HCT116 (cell line): ENCODE measurements at regions not wholly inside any gene's neighbourhood (a gene's known extent, or its start where the extent isn't known, plus 50 kb on each side); places are given as distances from the start of the nearest gene placed in this dataset.

ENCODE experiments used
- ATAC-seq: fragments of 200-7000 bp; cut with Tn5 transposase; 2 replicates; pipeline ENCODE4 v1.9.1; 2020; ENCODE audit warnings: mild to moderate bottlenecking, moderate library complexity
- BruUV-seq: library from RNA; stranded (reverse); fragments of 400-500 nt; replicated peaks from 2 replicates; lab custom pipeline; 2021; lab: Mats Ljungman, UMichigan
- CTCF ChIA-PET: fragments of 300-600 bp; sonication (Branson Sonifier 250); formaldehyde crosslinking; loops from one replicate; lab custom pipeline; 2021; ENCODE audit warnings: antibody characterized with exemption; lab: Charles Lee
- POLR2A ChIA-PET: fragments of 300-600, 350-600 bp; sonication (Branson Sonifier 250); formaldehyde crosslinking; loops from one replicate; lab custom pipeline; 2021; ENCODE audit warnings: antibody characterized with exemption; lab: Charles Lee
- RAD21 ChIA-PET, 2 experiments: fragments of 300-600 bp; sonication (Branson Sonifier 250); formaldehyde crosslinking; loops; one replicate each; lab custom pipeline; 2023; ENCODE audit warnings: low total read pairs in 2 of 2; ENCODE audit not compliant: uncharacterized antibody in 2 of 2, unreplicated experiment in 2 of 2, low non-redundant PET in 1 of 2; lab: Charles Lee
- DNase-seq: peaks from one replicate; pipeline ENCODE4 v3.0.0-alpha.2; 2010; ENCODE audit warnings: low read depth, low spot score
- H2AFZ ChIP-seq: fragments of 200-600 bp; shearing (Covaris generic), sonication (generic); 2 replicates; pipeline ENCODE4 v1.6.1; 2017; ENCODE audit warnings: low read depth, mixed run types, mixed read lengths, antibody characterized with exemption, low read length; ENCODE audit not compliant: poor library complexity, severe bottlenecking
- H3K27ac ChIP-seq: 2 replicates; pipeline ENCODE4 v1.5.1; 2012; ENCODE audit warnings: low read depth, low read length
- H3K27me3 ChIP-seq: fragments of 200-600 bp; sonication (generic); 2 replicates; pipeline ENCODE4 v1.6.1; 2016; ENCODE audit warnings: mixed run types, low read length, mixed read lengths; ENCODE audit not compliant: insufficient read depth
- H3K36me3 ChIP-seq, 2 experiments: fragments of 200-500 bp in 1 of 2; fragments of 200-600 bp in 1 of 2; sonication (Bioruptor generic) in 1 of 2; sonication (generic) in 1 of 2; 2 replicates each; pipeline versions ENCODE4 v1.5.1 to v1.6.1; 2014 to 2016; ENCODE audit warnings: low read length in 2 of 2, inconsistent platforms in 1 of 2, mixed read lengths in 1 of 2, mixed run types in 1 of 2; ENCODE audit not compliant: insufficient read depth in 2 of 2, control insufficient read depth in 1 of 2
- H3K4me1 ChIP-seq, 2 experiments: fragments of 200-600 bp in 1 of 2; sonication (generic) in 1 of 2; 2 replicates each; pipeline versions ENCODE4 v1.5.1 to v1.6.1; 2012 to 2017; ENCODE audit warnings: low read length in 2 of 2, inconsistent platforms in 1 of 2, mild to moderate bottlenecking in 1 of 2, mixed read lengths in 1 of 2, mixed run types in 1 of 2, moderate library complexity in 1 of 2; ENCODE audit not compliant: insufficient read depth in 2 of 2, control insufficient read depth in 1 of 2
- H3K4me2 ChIP-seq: fragments of 200-600 bp; sonication (generic); 2 replicates; pipeline ENCODE4 v1.6.1; 2017; ENCODE audit warnings: mixed run types, low read length, mixed read lengths
- H3K4me3 ChIP-seq, 2 experiments: fragments of 200-600 bp in 1 of 2; sonication (generic) in 1 of 2; replicated peaks in 1 of 2; 2 replicates each; pipeline ENCODE4 v1.5.1; 2011 to 2016; ENCODE audit warnings: low read length in 2 of 2, control low read depth in 1 of 2, low read depth in 1 of 2, mild to moderate bottlenecking in 1 of 2, mixed read lengths in 1 of 2, mixed run types in 1 of 2
- H3K79me2 ChIP-seq: fragments of 200-600 bp; sonication (generic); 2 replicates; pipeline ENCODE4 v1.6.1; 2017; ENCODE audit warnings: mild to moderate bottlenecking, mixed run types, low read length, moderate library complexity, mixed read lengths; ENCODE audit not compliant: insufficient read depth
- H3K9ac ChIP-seq: fragments of 200-600 bp; sonication (generic); 2 replicates; pipeline ENCODE4 v1.6.1; 2016; ENCODE audit warnings: low read length, mixed read lengths
- H3K9me2 ChIP-seq: fragments of 200-600 bp; sonication (generic), shearing (Covaris generic); 2 replicates; pipeline ENCODE4 v1.6.1; 2017; ENCODE audit warnings: mixed run types, mild to moderate bottlenecking, moderate library complexity; ENCODE audit not compliant: insufficient read depth
- H3K9me3 ChIP-seq, 2 experiments: fragments of 200-500 bp in 1 of 2; fragments of 200-600 bp in 1 of 2; sonication (Bioruptor generic) in 1 of 2; sonication (generic) in 1 of 2; 2 replicates each; pipeline ENCODE4 v1.6.1; 2014 to 2017; ENCODE audit warnings: low read length in 2 of 2, mixed read lengths in 2 of 2, inconsistent platforms in 1 of 2, low read depth in 1 of 2, mild to moderate bottlenecking in 1 of 2, mixed run types in 1 of 2, moderate library complexity in 1 of 2; ENCODE audit not compliant: control insufficient read depth in 1 of 2, insufficient read depth in 1 of 2
- H4K20me1 ChIP-seq: fragments of 200-600 bp; sonication (generic), shearing (Covaris generic); 2 replicates; pipeline ENCODE4 v1.6.1; 2017; ENCODE audit warnings: mixed run types, mild to moderate bottlenecking, moderate library complexity; ENCODE audit not compliant: insufficient read depth
- ELF1 ChIP-seq: IDR thresholded peaks from 2 replicates; pipeline ENCODE4 v1.6.1; 2012; ENCODE audit warnings: low read depth, borderline replicate concordance
- REST ChIP-seq: IDR thresholded peaks from 2 replicates; pipeline ENCODE4 v1.6.1; 2012; ENCODE audit warnings: low read depth
- SIN3A ChIP-seq: IDR thresholded peaks from 2 replicates; pipeline ENCODE4 v1.6.1; 2012; ENCODE audit warnings: low read depth
- SP1 ChIP-seq: IDR thresholded peaks from 2 replicates; pipeline ENCODE4 v1.6.1; 2012; ENCODE audit warnings: low read depth
- TCF7L2 ChIP-seq: IDR thresholded peaks from 2 replicates; pipeline ENCODE4 v1.7.0; 2011; ENCODE audit warnings: borderline replicate concordance, inconsistent platforms; ENCODE audit not compliant: insufficient read depth, insufficient read length; ENCODE audit errors: extremely low read depth
- ZNF274 ChIP-seq: fragments of 200-500 bp; sonication (Bioruptor generic); IDR thresholded peaks from 2 replicates; pipeline ENCODE4 v1.6.1; 2014; ENCODE audit warnings: mild to moderate bottlenecking, low read depth, low read length, inconsistent platforms
- intact Hi-C: fragments of 100-400 bp; cut with micrococcal nuclease; formaldehyde crosslinking; loops from 2 replicates; pipeline ENCODE4 v1.10.0; 2022

- no peak for TF ChIP-seq TCF7L2
- no peak for TF ChIP-seq SIN3A
- TF ChIP-seq SP1 = no peak
- TF ChIP-seq ELF1 = no peak
Measured at GRCh38 chr4:45778514-45778913, 345.3 kb downstream of the GABRG1 start (continued).

- Histone ChIP-seq H3K4me2 (no peak overlapping the region), H3K27ac (no peak overlapping the region), H3K9me2 (no peaks in the 10 kb centered on the region), H3K4me1 (no peaks in the 10 kb centered on the region), H3K79me2 (no peaks in the 10 kb centered on the region), H3K36me3 (no peaks in the 10 kb centered on the region), H3K9ac (no peak overlapping the region), H3K4me3 (no peak overlapping the region), H4K20me1 (no peaks in the 10 kb centered on the region), H3K27me3 (no peaks in the 10 kb centered on the region), H2AFZ (no peak overlapping the region), H3K9me3 (peaks cover 3 to 12% of the 10 kb centered on the region in 2 experiments)
- TF ChIP-seq TCF7L2 (no peak), ZNF274 (no peak), REST (no peak)
- POLR2A ChIA-PET = no interaction called here
- intact Hi-C loops = no loop called here
- ATAC-seq = no peak
- CTCF ChIA-PET = no interaction called here
- DNase-seq = no peak
- no TSS peak for BruUV-seq
- RAD21 ChIA-PET = no interaction called here
Measured at GRCh38 chr4:45776146-45776545, 347.7 kb downstream of the GABRG1 start.
